MM.1S (cell line): ENCODE measurements at regions not wholly inside any gene's neighbourhood (a gene's known extent, or its start where the extent isn't known, plus 50 kb on each side); places are given as distances from the start of the nearest gene placed in this dataset.
"Not testable (repeated sequence)": the region's sequence is repeated elsewhere in the genome, so short reads cannot be mapped to it uniquely, and the experiment has no call there.

Experiments
- DNase-seq: peaks from one replicate; pipeline ENCODE4 v3.0.0-alpha.2; 2015
- H2AFZ ChIP-seq: fragments of 300-600 bp; sonication (generic); 2 replicates; pipeline ENCODE4 v1.6.0; 2016; ENCODE audit warnings: antibody characterized with exemption, low read length
- H3F3A ChIP-seq: fragments of 300-600 bp; sonication (generic); 2 replicates; pipeline ENCODE4 v1.6.1; 2016; ENCODE audit warnings: mild to moderate bottlenecking, antibody characterized with exemption, low read length, moderate library complexity, mixed read lengths; ENCODE audit not compliant: insufficient read depth
- H3K27ac ChIP-seq: fragments of 300-600 bp; sonication (generic); 2 replicates; pipeline ENCODE4 v1.5.1; 2016; ENCODE audit warnings: mild to moderate bottlenecking, low read length
- H3K27me3 ChIP-seq: fragments of 300-600 bp; sonication (generic); replicated peaks from 2 replicates; pipeline ENCODE4 v1.6.0; 2016; ENCODE audit warnings: low read length; ENCODE audit not compliant: insufficient read depth
- H3K36me3 ChIP-seq: fragments of 300-600 bp; sonication (generic); replicated peaks from 2 replicates; pipeline ENCODE4 v1.6.1; 2016; ENCODE audit warnings: mild to moderate bottlenecking, low read length, mixed read lengths; ENCODE audit not compliant: insufficient read depth
- H3K4me1 ChIP-seq: fragments of 300-600 bp; sonication (generic); 2 replicates; pipeline ENCODE4 v1.6.1; 2016; ENCODE audit warnings: low read length, mixed read lengths
- H3K4me2 ChIP-seq: fragments of 300-600 bp; sonication (generic); 2 replicates; pipeline ENCODE4 v1.6.0; 2016; ENCODE audit warnings: low read depth, low read length
- H3K4me3 ChIP-seq: fragments of 300-600 bp; sonication (generic); 2 replicates; pipeline ENCODE4 v1.5.1; 2016; ENCODE audit warnings: low read length, mixed read lengths
- H3K79me2 ChIP-seq: fragments of 300-600 bp; sonication (generic); 2 replicates; pipeline ENCODE4 v1.6.1; 2016; ENCODE audit warnings: mixed run types, low read length, mixed read lengths
- H3K9ac ChIP-seq: fragments of 300-600 bp; sonication (generic); 2 replicates; pipeline ENCODE4 v1.6.1; 2016; ENCODE audit warnings: low read length, mixed read lengths
- H3K9me2 ChIP-seq: fragments of 300-600 bp; sonication (generic); replicated peaks from 2 replicates; pipeline ENCODE4 v1.6.1; 2016; ENCODE audit warnings: mild to moderate bottlenecking, low read length, mixed read lengths; ENCODE audit not compliant: insufficient read depth
- H3K9me3 ChIP-seq: fragments of 300-600 bp; sonication (generic); replicated peaks from 2 replicates; pipeline ENCODE4 v1.6.1; 2016; ENCODE audit warnings: mild to moderate bottlenecking, low read length, mixed read lengths; ENCODE audit not compliant: insufficient read depth
- H4K20me1 ChIP-seq: fragments of 300-600 bp; sonication (generic); 2 replicates; pipeline ENCODE4 v1.6.1; 2016; ENCODE audit warnings: mild to moderate bottlenecking, low read length, moderate library complexity, mixed read lengths; ENCODE audit not compliant: insufficient read depth
- EZH2 ChIP-seq: fragments of 300-600 bp; sonication (generic); optimal IDR thresholded peaks from 2 replicates; pipeline ENCODE3; 2017; ENCODE audit warnings: low read depth, mild to moderate bottlenecking, antibody characterized with exemption, low read length, mixed read lengths
- EZH2phosphoT487 ChIP-seq: fragments of 300-600 bp; sonication (generic); IDR thresholded peaks from 2 replicates; pipeline ENCODE4 v1.6.1; 2018; ENCODE audit warnings: antibody characterized with exemption, low read length
- TF ChIP-seq, protein P1 (sequence below): fragments of 300-600 bp; sonication (generic); IDR thresholded peaks from 2 replicates; pipeline ENCODE4 v1.5.1; 2016; ENCODE audit warnings: antibody characterized with exemption, low read length, mixed read lengths

DNA sequence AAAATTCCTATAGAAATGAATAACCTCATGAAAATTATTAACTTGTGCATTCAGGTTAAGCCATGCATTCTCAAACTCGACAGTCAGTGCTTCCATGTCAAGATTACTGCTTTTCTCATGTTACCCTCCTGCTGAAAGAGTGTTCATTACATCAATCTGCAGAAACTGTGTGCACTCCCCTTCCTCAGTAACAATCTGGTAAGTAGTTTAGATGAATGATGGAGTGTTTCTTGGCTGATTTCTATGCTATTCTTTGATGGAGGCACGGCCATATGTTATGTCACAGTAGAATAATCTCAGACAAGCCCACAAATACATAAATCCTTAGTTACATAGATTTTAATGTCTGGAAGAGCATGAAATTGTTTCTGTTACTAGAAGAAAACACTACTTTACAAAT is 193.3 kb upstream of the FAM47A start:
- Histone ChIP-seq H2AFZ (no peak overlapping the region), H3K4me2 (no peak overlapping the region), H3K27me3 (no peaks in the 10 kb centered on the region), H3K27ac (no peak overlapping the region), H3K9me3 (no peaks in the 10 kb centered on the region), H3K9ac (no peak overlapping the region), H3K4me3 (no peak overlapping the region), H3K79me2 (no peaks in the 10 kb centered on the region), H3K9me2 (no peaks in the 10 kb centered on the region), H3K4me1 (no peaks in the 10 kb centered on the region), H3F3A (no peaks in the 10 kb centered on the region), H3K36me3 (no peaks in the 10 kb centered on the region), H4K20me1 (no peaks in the 10 kb centered on the region)
- no peak for TF ChIP-seq EZH2phosphoT487
- no peak for TF ChIP-seq EZH2
- TF ChIP-seq, protein P1, sequence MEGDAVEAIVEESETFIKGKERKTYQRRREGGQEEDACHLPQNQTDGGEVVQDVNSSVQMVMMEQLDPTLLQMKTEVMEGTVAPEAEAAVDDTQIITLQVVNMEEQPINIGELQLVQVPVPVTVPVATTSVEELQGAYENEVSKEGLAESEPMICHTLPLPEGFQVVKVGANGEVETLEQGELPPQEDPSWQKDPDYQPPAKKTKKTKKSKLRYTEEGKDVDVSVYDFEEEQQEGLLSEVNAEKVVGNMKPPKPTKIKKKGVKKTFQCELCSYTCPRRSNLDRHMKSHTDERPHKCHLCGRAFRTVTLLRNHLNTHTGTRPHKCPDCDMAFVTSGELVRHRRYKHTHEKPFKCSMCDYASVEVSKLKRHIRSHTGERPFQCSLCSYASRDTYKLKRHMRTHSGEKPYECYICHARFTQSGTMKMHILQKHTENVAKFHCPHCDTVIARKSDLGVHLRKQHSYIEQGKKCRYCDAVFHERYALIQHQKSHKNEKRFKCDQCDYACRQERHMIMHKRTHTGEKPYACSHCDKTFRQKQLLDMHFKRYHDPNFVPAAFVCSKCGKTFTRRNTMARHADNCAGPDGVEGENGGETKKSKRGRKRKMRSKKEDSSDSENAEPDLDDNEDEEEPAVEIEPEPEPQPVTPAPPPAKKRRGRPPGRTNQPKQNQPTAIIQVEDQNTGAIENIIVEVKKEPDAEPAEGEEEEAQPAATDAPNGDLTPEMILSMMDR = no peak
- DNase-seq = no peak

DNA sequence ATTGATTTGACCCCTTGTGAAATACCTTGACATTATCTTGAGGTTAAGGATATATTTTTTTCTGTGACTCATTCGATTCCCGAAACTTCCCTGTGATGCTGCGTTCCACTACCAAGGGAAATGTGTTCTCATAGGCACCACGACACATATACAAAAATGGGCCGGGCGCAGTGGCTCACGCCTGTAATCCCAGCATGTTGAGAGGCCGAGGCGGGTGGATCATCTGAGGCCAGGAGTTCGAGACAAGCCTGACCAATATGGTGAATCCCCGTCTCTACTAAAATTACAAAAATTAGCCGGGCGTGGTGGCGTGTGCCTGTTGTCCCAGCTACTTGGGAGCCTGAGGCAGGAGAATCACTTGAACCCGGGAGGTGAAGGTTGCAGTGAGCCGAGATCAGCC is 188.3 kb upstream of the FAM47A start:
- not testable (repeated sequence) for H3K9me3 ChIP-seq, H3K27ac ChIP-seq, H3K9ac ChIP-seq, H3F3A ChIP-seq, H3K79me2 ChIP-seq, H2AFZ ChIP-seq, H3K9me2 ChIP-seq, H3K4me3 ChIP-seq, DNase-seq, H3K27me3 ChIP-seq, H3K36me3 ChIP-seq, H3K4me1 ChIP-seq, H3K4me2 ChIP-seq, H4K20me1 ChIP-seq

DNA sequence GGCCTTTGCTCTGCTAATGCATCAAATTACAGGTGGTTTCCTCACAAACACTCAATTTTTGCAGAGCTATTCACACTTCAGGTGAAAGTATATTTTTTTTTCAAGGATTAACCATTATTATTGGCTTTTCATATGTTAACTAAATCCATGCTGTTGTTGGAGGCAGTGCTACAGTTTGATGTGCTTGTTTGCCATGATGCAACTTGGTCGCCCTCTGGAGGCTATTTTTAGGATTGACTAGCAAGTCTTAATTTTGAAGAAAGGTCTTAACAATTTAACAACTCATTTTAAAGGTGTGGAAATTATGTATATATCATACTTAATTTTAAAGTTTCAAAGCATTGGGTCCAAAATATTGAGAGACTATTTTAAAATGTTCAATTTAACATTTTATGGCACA is 168.8 kb upstream of the FAM47A start:
- no peaks in the 10 kb centered on the region for H3K27me3 ChIP-seq
- no peak overlapping the region for H3K27ac ChIP-seq
- H3K4me2 ChIP-seq = no peak overlapping the region
- no peaks in the 10 kb centered on the region for H3K79me2 ChIP-seq
- H4K20me1 ChIP-seq = no peaks in the 10 kb centered on the region
- no peaks in the 10 kb centered on the region for H3K9me3 ChIP-seq
- no peaks in the 10 kb centered on the region for H3K4me1 ChIP-seq
- no peaks in the 10 kb centered on the region for H3F3A ChIP-seq
- DNase-seq = peak; percentile 43
- H2AFZ ChIP-seq = no peak overlapping the region
- TF ChIP-seq EZH2phosphoT487 (no peak), EZH2 (no peak)
- TF ChIP-seq, protein P1 = peak; percentile 61
- no peaks in the 10 kb centered on the region for H3K9me2 ChIP-seq
- no peak overlapping the region for H3K9ac ChIP-seq
- no peaks in the 10 kb centered on the region for H3K36me3 ChIP-seq
- no peak overlapping the region for H3K4me3 ChIP-seq

DNA sequence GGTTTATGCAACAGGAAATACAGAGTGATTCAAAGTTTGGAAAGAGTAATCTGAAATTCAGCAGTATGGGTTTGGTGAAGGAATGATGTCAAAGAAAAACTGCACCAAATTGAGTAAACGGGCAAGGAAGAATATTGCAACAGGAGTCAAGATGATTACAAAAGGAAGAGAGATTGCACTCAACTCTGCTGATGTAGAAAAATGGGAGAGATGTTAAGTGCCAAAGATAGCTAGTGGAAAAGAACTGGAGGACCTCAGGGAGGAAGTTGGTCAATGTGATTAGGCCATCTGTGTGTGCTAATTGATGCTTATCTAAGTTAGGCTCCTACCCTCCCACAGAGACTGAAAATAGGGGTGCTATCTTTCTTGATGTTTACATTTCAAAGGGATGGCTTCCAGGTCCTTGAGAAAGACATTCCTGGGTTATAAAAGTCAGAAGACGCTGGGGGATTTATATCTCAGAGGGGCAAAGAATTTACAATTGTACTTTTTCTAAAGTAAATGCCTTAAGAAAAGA is 167.4 kb upstream of the FAM47A start:
- no peak overlapping the region for H3K4me3 ChIP-seq
- no peaks in the 10 kb centered on the region for H3K79me2 ChIP-seq
- H3K9me2 ChIP-seq = no peaks in the 10 kb centered on the region
- H2AFZ ChIP-seq = no peak overlapping the region
- no peaks in the 10 kb centered on the region for H3K4me1 ChIP-seq
- no peaks in the 10 kb centered on the region for H4K20me1 ChIP-seq
- no peaks in the 10 kb centered on the region for H3K36me3 ChIP-seq
- H3F3A ChIP-seq = no peaks in the 10 kb centered on the region
- no peak for DNase-seq
- no peak overlapping the region for H3K4me2 ChIP-seq
- H3K27ac ChIP-seq = no peak overlapping the region
- TF ChIP-seq EZH2phosphoT487 = no peak
- TF ChIP-seq, protein P1 = no peak
- no peak for TF ChIP-seq EZH2
- no peaks in the 10 kb centered on the region for H3K27me3 ChIP-seq
- no peak overlapping the region for H3K9ac ChIP-seq
- no peaks in the 10 kb centered on the region for H3K9me3 ChIP-seq
